Activated CD4-positive, alpha-beta T cell treated with anti-CD3 and anti-CD28 coated beads, Interleukin-2, amount 50 U/mL, for 4 hours (primary cell): ENCODE measurements at regions not wholly inside any gene's neighbourhood (a gene's known extent, or its start where the extent isn't known, plus 50 kb on each side); places are given as distances from the start of the nearest gene placed in this dataset.
"Not testable (repeated sequence)": the region's sequence is repeated elsewhere in the genome, so short reads cannot be mapped to it uniquely, and the experiment has no call there.

Experiments
- DNase-seq, 2 experiments: peaks; one replicate each; pipeline ENCODE4 v3.0.0-alpha.2; 2020

- DNase-seq: no peak
These were observed 194.7 kb upstream of the THRB start for GRCh38 chr3:24689353-24689752.

- no peak for DNase-seq
These were observed 196.1 kb upstream of the THRB start for GRCh38 chr3:24690777-24691176.

- not testable (repeated sequence) for DNase-seq
These were observed 204.4 kb upstream of the THRB start for GRCh38 chr3:24699078-24699477.

- DNase-seq: no peak
These were observed 209.8 kb upstream of the THRB start for GRCh38 chr3:24704496-24704895.

- no peak for DNase-seq
These were observed 213.3 kb upstream of the THRB start for GRCh38 chr3:24707936-24708335.

GRCh38 chr3:24709956-24710355, 215.3 kb upstream of the THRB start:
- DNase-seq: no peak

GRCh38 chr3:24713516-24713915, 218.9 kb upstream of the THRB start:
- no peak for DNase-seq

- no peak for DNase-seq
These were observed 219.8 kb upstream of the THRB start for GRCh38 chr3:24714436-24714835.

- DNase-seq: no peak
These were observed 220.6 kb upstream of the THRB start for GRCh38 chr3:24715171-24715792.

GRCh38 chr3:24722087-24722486, 227.4 kb upstream of the THRB start:
- no peak for DNase-seq

- no peak for DNase-seq
These were observed 231.0 kb upstream of the THRB start for GRCh38 chr3:24725514-24726255.

GRCh38 chr3:24726423-24726822, 231.8 kb upstream of the THRB start:
- DNase-seq: no peak

- no peak for DNase-seq
These were observed 235.5 kb upstream of the THRB start for GRCh38 chr3:24730173-24730572.

- no peak for DNase-seq
These were observed 239.4 kb upstream of the THRB start for GRCh38 chr3:24734019-24734418.

- no peak for DNase-seq
These were observed 242.1 kb upstream of the THRB start for GRCh38 chr3:24736701-24737100.

GRCh38 chr3:24740326-24740725, 245.7 kb upstream of the THRB start:
- no peak for DNase-seq

- no peak for DNase-seq
These were observed 246.9 kb upstream of the THRB start for GRCh38 chr3:24741506-24741905.

- DNase-seq: no peak
These were observed 253.9 kb upstream of the THRB start for GRCh38 chr3:24748520-24748919.

GRCh38 chr3:24751020-24751419, 256.4 kb upstream of the THRB start:
- DNase-seq: no peak

- DNase-seq: no peak
These were observed 261.6 kb upstream of the THRB start for GRCh38 chr3:24756101-24756888.

- no peak for DNase-seq
These were observed 268.7 kb upstream of the THRB start for GRCh38 chr3:24763393-24763792.

- DNase-seq: no peak
These were observed 269.7 kb upstream of the THRB start for GRCh38 chr3:24764236-24764915.

- DNase-seq: no peak
These were observed 270.7 kb upstream of the THRB start for GRCh38 chr3:24765399-24765798.
